Hematopoietic multipotent progenitor cell treated with erythropoietin and hydrocortisone succinate and interleukin-3 and kit ligand, for 6 days (in vitro differentiated cells): ENCODE measurements at regions not wholly inside any gene's neighbourhood (a gene's known extent, or its start where the extent isn't known, plus 50 kb on each side); places are given as distances from the start of the nearest gene placed in this dataset.

ENCODE experiments used
- DNase-seq: peaks from one replicate; pipeline ENCODE4 v3.0.0-alpha.2; 2015

GRCh38 chr13:103969520-103970050 lies 903.4 kb upstream of the SLC10A2 start:
- no peak for DNase-seq

- DNase-seq: no peak
Observed at GRCh38 chr13:103965506-103966243, 899.5 kb upstream of the SLC10A2 start.

- DNase-seq: no peak
Observed at GRCh38 chr13:103961784-103962183, 895.6 kb upstream of the SLC10A2 start.

- no peak for DNase-seq
Observed at GRCh38 chr13:103961129-103961528, 894.9 kb upstream of the SLC10A2 start.

- DNase-seq: no peak
Observed at GRCh38 chr13:103960001-103960400, 893.8 kb upstream of the SLC10A2 start.

- DNase-seq: no peak
Observed at GRCh38 chr13:103958691-103959090, 892.5 kb upstream of the SLC10A2 start.

GRCh38 chr13:103957939-103958338 lies 891.7 kb upstream of the SLC10A2 start:
- DNase-seq: no peak

GRCh38 chr13:103953859-103954258 lies 887.6 kb upstream of the SLC10A2 start:
- no peak for DNase-seq

GRCh38 chr13:103952183-103952582 lies 886.0 kb upstream of the SLC10A2 start:
- DNase-seq: no peak

GRCh38 chr13:103948426-103948825 lies 882.2 kb upstream of the SLC10A2 start:
- DNase-seq: no peak

GRCh38 chr13:103945836-103946235 lies 879.6 kb upstream of the SLC10A2 start:
- no peak for DNase-seq

GRCh38 chr13:103941506-103942140 lies 875.4 kb upstream of the SLC10A2 start:
- DNase-seq: no peak

GRCh38 chr13:103935117-103935516 lies 868.9 kb upstream of the SLC10A2 start:
- DNase-seq: no peak

- DNase-seq: no peak
Observed at GRCh38 chr13:103931885-103932284, 865.7 kb upstream of the SLC10A2 start.

GRCh38 chr13:103931331-103931845 lies 865.2 kb upstream of the SLC10A2 start:
- DNase-seq: no peak

- DNase-seq: no peak
Observed at GRCh38 chr13:103926118-103926517, 859.9 kb upstream of the SLC10A2 start.

GRCh38 chr13:103908911-103909310 lies 842.7 kb upstream of the SLC10A2 start:
- no peak for DNase-seq

- DNase-seq: no peak
Observed at GRCh38 chr13:103908274-103908673, 842.1 kb upstream of the SLC10A2 start.

GRCh38 chr13:103903790-103904189 lies 837.6 kb upstream of the SLC10A2 start:
- DNase-seq: no peak

GRCh38 chr13:103898481-103898880 lies 832.3 kb upstream of the SLC10A2 start:
- DNase-seq: no peak

GRCh38 chr13:103895835-103896531 lies 829.8 kb upstream of the SLC10A2 start:
- no peak for DNase-seq

GRCh38 chr13:103894626-103895025 lies 828.4 kb upstream of the SLC10A2 start:
- DNase-seq: no peak

- DNase-seq: no peak
Observed at GRCh38 chr13:103884101-103884723, 818.0 kb upstream of the SLC10A2 start.
